LNCaP clone FGC (cell line): ENCODE measurements at regions not wholly inside any gene's neighbourhood (a gene's known extent, or its start where the extent isn't known, plus 50 kb on each side); places are given as distances from the start of the nearest gene placed in this dataset.
"Not testable (repeated sequence)": the region's sequence is repeated elsewhere in the genome, so short reads cannot be mapped to it uniquely, and the experiment has no call there.

Source experiments
- DNase-seq: peaks from one replicate; pipeline ENCODE4 v3.0.0-alpha.2; 2011; ENCODE audit warnings: low read depth
- H3K4me3 ChIP-seq: 2 replicates; pipeline ENCODE4 v1.5.1; 2011; ENCODE audit warnings: mild to moderate bottlenecking, low read depth, low read length, control low read depth
- TF ChIP-seq, protein P1 (sequence below): IDR thresholded peaks from 2 replicates; pipeline ENCODE4 v1.5.1; 2012; ENCODE audit warnings: mild to moderate bottlenecking; ENCODE audit not compliant: control insufficient read depth, insufficient read depth; ENCODE audit errors: extremely low read depth

DNA sequence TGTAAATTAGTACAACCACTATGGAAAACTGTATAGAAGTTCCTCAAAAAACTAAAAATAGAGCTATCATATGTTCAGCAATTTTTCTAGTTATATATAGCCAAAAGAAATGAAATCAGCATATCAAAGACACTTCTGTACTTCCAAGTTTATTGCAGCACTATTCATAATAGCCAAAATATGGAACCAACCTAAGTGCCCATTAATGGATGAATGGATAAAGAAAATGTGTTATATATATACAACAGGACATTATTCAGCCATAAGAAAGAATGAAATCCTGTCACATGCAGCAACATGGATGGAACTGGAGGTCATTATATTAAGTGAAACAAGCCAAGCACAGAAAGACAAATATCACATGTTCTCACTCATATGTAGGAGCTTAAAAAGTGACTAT is 112.6 kb downstream of the MDH1 start:
- H3K4me3 ChIP-seq: no peak overlapping the region
- TF ChIP-seq, protein P1, sequence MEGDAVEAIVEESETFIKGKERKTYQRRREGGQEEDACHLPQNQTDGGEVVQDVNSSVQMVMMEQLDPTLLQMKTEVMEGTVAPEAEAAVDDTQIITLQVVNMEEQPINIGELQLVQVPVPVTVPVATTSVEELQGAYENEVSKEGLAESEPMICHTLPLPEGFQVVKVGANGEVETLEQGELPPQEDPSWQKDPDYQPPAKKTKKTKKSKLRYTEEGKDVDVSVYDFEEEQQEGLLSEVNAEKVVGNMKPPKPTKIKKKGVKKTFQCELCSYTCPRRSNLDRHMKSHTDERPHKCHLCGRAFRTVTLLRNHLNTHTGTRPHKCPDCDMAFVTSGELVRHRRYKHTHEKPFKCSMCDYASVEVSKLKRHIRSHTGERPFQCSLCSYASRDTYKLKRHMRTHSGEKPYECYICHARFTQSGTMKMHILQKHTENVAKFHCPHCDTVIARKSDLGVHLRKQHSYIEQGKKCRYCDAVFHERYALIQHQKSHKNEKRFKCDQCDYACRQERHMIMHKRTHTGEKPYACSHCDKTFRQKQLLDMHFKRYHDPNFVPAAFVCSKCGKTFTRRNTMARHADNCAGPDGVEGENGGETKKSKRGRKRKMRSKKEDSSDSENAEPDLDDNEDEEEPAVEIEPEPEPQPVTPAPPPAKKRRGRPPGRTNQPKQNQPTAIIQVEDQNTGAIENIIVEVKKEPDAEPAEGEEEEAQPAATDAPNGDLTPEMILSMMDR: no peak
- DNase-seq: no peak

- DNase-seq, H3K4me3 ChIP-seq: not testable (repeated sequence)
Measured at GRCh38 chr2:63706084-63706483, 117.3 kb downstream of the MDH1 start.

DNA sequence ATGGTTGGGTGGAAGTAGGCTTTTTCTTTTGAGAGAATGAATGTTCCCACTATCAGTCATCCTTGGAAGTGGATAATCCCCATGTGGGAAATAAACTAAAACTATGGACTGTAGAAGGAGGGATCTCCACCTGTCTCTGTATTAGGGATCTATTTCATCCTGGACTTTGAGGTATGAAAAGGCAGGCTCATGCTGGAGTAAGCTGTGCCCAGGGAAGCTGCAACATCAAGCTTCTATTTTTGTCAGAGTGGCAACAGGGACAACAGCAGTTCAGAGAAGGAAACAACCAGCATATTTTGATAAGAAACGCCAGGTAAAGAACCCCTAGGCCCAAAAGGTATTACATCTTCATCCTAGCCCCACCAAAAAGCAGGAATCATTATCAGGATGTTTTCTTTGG is 122.0 kb downstream of the MDH1 start:
- H3K4me3 ChIP-seq: no peak overlapping the region
- TF ChIP-seq, protein P1: no peak
- no peak for DNase-seq

DNA sequence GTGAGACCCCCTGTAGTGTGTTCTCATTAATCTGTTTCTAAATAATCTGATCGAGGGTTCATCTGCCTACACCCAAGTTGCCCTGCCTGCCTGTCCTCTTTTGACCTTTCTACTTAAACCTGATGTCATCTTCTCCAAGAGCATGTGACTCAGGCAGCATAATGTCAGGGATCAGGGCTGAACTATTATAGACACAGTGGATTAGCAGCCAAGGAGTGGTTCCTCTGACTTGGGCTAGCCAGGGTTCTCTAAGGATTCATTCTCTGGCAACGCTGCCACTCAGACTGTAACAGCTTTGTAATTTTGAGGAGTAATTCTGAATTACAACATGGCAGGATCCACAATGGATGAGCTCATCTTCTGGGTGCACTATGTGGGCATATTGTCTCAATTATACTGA is 124.0 kb downstream of the MDH1 start:
- no peak for DNase-seq
- H3K4me3 ChIP-seq: no peak overlapping the region
- TF ChIP-seq, protein P1: no peak

DNA sequence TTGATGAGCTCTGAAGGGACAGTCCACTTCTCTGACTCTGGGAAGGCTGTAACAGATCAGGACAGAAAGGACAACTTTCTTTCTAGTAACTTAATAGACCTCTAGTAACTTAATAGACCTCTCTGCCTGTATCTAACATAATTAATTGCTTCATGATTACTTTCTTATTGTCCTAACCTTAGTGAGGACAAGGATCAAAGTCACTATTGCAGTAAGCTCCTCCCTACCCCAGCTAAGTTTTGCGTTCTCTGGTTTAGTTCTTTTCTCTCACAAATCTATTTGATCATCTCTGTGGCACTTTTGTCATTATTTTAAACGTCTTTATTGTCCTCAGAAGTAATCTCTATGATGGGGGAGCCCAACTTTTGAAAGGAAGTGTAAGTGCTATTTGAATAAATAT is 125.5 kb upstream of the UGP2 start:
- TF ChIP-seq, protein P1: no peak
- no peak for DNase-seq
- no peak overlapping the region for H3K4me3 ChIP-seq

DNA sequence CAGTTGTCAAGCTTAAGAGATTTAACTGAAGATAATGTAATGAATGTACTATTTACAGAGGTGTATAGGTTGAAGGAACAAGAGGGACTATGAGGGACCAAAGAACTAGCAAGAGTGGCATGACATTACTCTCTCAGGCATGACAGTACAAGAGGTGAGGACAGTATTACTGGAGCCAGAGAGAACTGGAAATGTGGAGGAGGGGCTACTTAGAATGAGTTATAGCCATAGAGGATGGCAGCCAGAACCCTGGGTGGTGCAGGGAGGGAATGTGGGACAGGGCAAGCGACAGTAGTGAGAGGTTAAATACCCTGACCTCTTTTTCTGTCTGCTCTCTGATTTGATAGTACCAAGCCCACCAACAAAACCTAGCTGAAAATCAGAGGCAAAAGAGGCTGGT is 122.6 kb upstream of the UGP2 start:
- DNase-seq: no peak
- no peak overlapping the region for H3K4me3 ChIP-seq
- TF ChIP-seq, protein P1: no peak

GRCh38 chr2:63721082-63721424 is 120.6 kb upstream of the UGP2 start:
- H3K4me3 ChIP-seq: no peak overlapping the region
- TF ChIP-seq, protein P1: no peak
- DNase-seq: no peak

- not testable (repeated sequence) for H3K4me3 ChIP-seq, DNase-seq
Measured at GRCh38 chr2:63722284-63722683, 119.4 kb upstream of the UGP2 start.
